Chondrocyte (in vitro differentiated cells): ENCODE measurements at regions not wholly inside any gene's neighbourhood (a gene's known extent, or its start where the extent isn't known, plus 50 kb on each side); places are given as distances from the start of the nearest gene placed in this dataset.

ENCODE experiments used
- DNase-seq: peaks from one replicate; pipeline ENCODE4 v3.0.0; 2021; ENCODE audit warnings: mixed read lengths, low spot score
- H3K27ac Mint-ChIP-seq: one replicate; pipeline ENCODE4 v1.8.0; 2021; ENCODE audit warnings: mild to moderate bottlenecking, moderate library complexity, mixed read lengths; ENCODE audit not compliant: unreplicated experiment
- H3K27me3 Mint-ChIP-seq: 2 replicates; pipeline ENCODE4 v1.8.0; 2021; ENCODE audit warnings: low read depth, mixed read lengths
- H3K36me3 Mint-ChIP-seq: 2 replicates; pipeline ENCODE4 v1.8.0; 2021; ENCODE audit warnings: low read depth, mixed read lengths
- H3K4me1 Mint-ChIP-seq: 2 replicates; pipeline ENCODE4 v1.8.0; 2021; ENCODE audit warnings: low read depth, mild to moderate bottlenecking, mixed read lengths
- H3K4me3 Mint-ChIP-seq: one replicate; pipeline ENCODE4 v1.8.0; 2021; ENCODE audit warnings: mild to moderate bottlenecking, moderate library complexity, mixed read lengths; ENCODE audit not compliant: unreplicated experiment
- H3K9me3 Mint-ChIP-seq: 2 replicates; pipeline ENCODE4 v1.8.0; 2021; ENCODE audit warnings: low read depth, mixed read lengths
- CTCF ChIP-seq: fragments of 200-600 bp; sonication (generic); IDR thresholded peaks from 2 replicates; pipeline ENCODE4 v1.5.0; 2021; ENCODE audit warnings: antibody characterized with exemption, mild to moderate bottlenecking, moderate library complexity

GRCh38 chr9:118640836-118641560 is 728.2 kb downstream of the BRINP1 start:
- H3K9me3 Mint-ChIP-seq = peaks cover 21% of the 10 kb centered on the region
- no peak overlapping the region for H3K4me3 Mint-ChIP-seq
- TF ChIP-seq CTCF = no peak
- peaks cover 2% of the 10 kb centered on the region for H3K36me3 Mint-ChIP-seq
- H3K27ac Mint-ChIP-seq = peak overlapping the region; percentile 10
- H3K4me1 Mint-ChIP-seq = peaks cover 19% of the 10 kb centered on the region
- DNase-seq = no peak
- no peaks in the 10 kb centered on the region for H3K27me3 Mint-ChIP-seq

- Mint-ChIP-seq H3K4me3 (no peak overlapping the region), H3K9me3 (peaks cover 23% of the 10 kb centered on the region), H3K36me3 (peaks cover 2% of the 10 kb centered on the region), H3K27me3 (peaks cover under 1% of the 10 kb centered on the region), H3K27ac (peak overlapping the region; percentile 18), H3K4me1 (peaks cover 19% of the 10 kb centered on the region)
- TF ChIP-seq CTCF = no peak
- no peak for DNase-seq
These were observed 726.1 kb downstream of the BRINP1 start for GRCh38 chr9:118643118-118643517.

GRCh38 chr9:118644066-118644465 is 725.2 kb downstream of the BRINP1 start:
- Mint-ChIP-seq H3K4me3 (no peak overlapping the region), H3K4me1 (peaks cover 19% of the 10 kb centered on the region), H3K27ac (no peak overlapping the region), H3K36me3 (peaks cover 2% of the 10 kb centered on the region), H3K9me3 (peaks cover 14% of the 10 kb centered on the region), H3K27me3 (peaks cover 4% of the 10 kb centered on the region)
- TF ChIP-seq CTCF = no peak
- no peak for DNase-seq

GRCh38 chr9:118647331-118647730 is 721.9 kb downstream of the BRINP1 start:
- Mint-ChIP-seq H3K36me3 (peaks cover 2% of the 10 kb centered on the region), H3K27me3 (peaks cover 11% of the 10 kb centered on the region), H3K4me3 (no peak overlapping the region), H3K27ac (no peak overlapping the region), H3K9me3 (peaks cover 10% of the 10 kb centered on the region), H3K4me1 (peaks cover 10% of the 10 kb centered on the region)
- no peak for TF ChIP-seq CTCF
- DNase-seq = no peak

GRCh38 chr9:118650417-118650816 is 718.8 kb downstream of the BRINP1 start:
- Mint-ChIP-seq H3K9me3 (peaks cover 8% of the 10 kb centered on the region), H3K36me3 (peaks cover 2% of the 10 kb centered on the region), H3K4me1 (no peaks in the 10 kb centered on the region), H3K27ac (no peak overlapping the region), H3K27me3 (peaks cover 11% of the 10 kb centered on the region), H3K4me3 (no peak overlapping the region)
- no peak for DNase-seq
- TF ChIP-seq CTCF = no peak
